GM10266 (cell line): ENCODE measurements at regions not wholly inside any gene's neighbourhood (a gene's known extent, or its start where the extent isn't known, plus 50 kb on each side); places are given as distances from the start of the nearest gene placed in this dataset.
"Not testable (repeated sequence)": the region's sequence is repeated elsewhere in the genome, so short reads cannot be mapped to it uniquely, and the experiment has no call there.

Experiments used
- DNase-seq: peaks from one replicate; pipeline ENCODE4 v3.0.0; 2012; ENCODE audit errors: extremely low spot score
- TF ChIP-seq, protein P1 (sequence below): IDR thresholded peaks from 2 replicates; pipeline ENCODE4 v1.5.1; 2012; ENCODE audit warnings: mild to moderate bottlenecking, low read depth; ENCODE audit not compliant: control insufficient read depth, insufficient read depth; ENCODE audit errors: missing control alignments

DNA sequence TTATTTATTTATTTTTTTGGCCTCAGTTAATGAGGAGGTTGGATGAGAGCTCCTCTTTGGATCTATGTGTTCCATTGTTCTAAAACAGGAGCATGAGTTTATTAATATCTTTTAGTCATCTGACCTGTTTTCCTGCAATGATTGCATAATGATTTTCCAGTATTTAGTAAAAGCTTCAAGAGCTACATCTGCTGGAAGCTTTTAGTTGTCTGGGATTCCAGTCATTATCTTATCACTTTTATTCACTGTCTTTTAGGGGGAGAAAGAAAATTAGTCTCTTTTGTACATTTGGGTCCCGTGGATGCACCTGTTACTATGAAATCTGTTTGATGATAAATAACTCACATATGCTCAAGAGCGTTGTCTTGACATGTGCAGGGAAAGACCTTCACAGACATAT, 1270.0 kb downstream of the ROBO1 start:
- DNase-seq: no peak
- TF ChIP-seq, protein P1, sequence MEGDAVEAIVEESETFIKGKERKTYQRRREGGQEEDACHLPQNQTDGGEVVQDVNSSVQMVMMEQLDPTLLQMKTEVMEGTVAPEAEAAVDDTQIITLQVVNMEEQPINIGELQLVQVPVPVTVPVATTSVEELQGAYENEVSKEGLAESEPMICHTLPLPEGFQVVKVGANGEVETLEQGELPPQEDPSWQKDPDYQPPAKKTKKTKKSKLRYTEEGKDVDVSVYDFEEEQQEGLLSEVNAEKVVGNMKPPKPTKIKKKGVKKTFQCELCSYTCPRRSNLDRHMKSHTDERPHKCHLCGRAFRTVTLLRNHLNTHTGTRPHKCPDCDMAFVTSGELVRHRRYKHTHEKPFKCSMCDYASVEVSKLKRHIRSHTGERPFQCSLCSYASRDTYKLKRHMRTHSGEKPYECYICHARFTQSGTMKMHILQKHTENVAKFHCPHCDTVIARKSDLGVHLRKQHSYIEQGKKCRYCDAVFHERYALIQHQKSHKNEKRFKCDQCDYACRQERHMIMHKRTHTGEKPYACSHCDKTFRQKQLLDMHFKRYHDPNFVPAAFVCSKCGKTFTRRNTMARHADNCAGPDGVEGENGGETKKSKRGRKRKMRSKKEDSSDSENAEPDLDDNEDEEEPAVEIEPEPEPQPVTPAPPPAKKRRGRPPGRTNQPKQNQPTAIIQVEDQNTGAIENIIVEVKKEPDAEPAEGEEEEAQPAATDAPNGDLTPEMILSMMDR: no peak

- DNase-seq: no peak
- TF ChIP-seq, protein P1: no peak
Observed at GRCh38 chr3:78506061-78506460, 1261.7 kb downstream of the ROBO1 start.

GRCh38 chr3:78506581-78507195, 1261.1 kb downstream of the ROBO1 start:
- DNase-seq: no peak
- TF ChIP-seq, protein P1: no peak

GRCh38 chr3:78507196-78507984, 1260.4 kb downstream of the ROBO1 start:
- TF ChIP-seq, protein P1: no peak
- no peak for DNase-seq

GRCh38 chr3:78511840-78512239, 1256.0 kb downstream of the ROBO1 start:
- TF ChIP-seq, protein P1: no peak
- no peak for DNase-seq

DNA sequence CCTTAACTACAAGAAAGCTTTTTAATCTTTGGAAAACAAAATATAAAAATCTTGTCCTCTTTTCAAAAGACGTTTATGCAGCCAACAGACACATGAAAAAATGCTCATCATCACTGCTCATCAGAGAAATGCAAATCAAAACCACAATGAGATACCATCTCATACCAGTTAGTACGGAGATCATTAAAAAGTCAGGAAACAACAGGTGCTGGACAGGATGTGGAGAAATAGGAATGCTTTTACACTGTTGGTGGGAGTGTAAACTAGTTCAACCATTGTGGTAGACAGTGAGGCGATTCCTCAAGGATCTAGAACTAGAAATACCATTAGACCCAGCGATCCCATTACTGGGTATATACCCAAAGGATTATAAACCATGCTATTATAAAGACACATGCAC, 1255.0 kb downstream of the ROBO1 start:
- DNase-seq: not testable (repeated sequence)

DNA sequence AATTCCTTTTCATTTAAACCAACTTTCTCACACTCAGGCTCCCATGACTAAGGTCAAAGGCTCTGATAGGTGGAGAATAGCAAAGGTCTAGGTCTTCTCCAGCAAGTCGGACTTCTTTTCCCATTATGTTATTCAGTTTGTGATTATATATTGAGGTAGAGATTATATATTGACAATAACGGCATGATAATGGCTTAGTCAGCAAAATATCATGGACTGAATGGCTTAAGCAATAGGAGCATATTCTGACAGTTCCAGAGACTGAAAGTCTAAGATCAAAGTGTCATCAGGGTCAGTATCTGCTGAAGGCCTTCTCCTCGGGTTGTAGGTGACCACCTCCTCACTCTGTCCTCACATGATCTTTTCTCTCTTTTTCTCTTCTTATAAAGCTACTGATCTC, 1251.4 kb downstream of the ROBO1 start:
- TF ChIP-seq, protein P1: no peak

More for the DNA sequence above, 1251.4 kb downstream of the ROBO1 start:
- DNase-seq: no peak
